ENCODE measurements at regions not wholly inside any gene's neighbourhood (a gene's known extent, or its start where the extent isn't known, plus 50 kb on each side); places are given as distances from the start of the nearest gene placed in this dataset.

GRCh38 chr2:101613056-101613704, 84.3 kb upstream of the MAP4K4 start:
- Histone ChIP-seq H3K4me1 (peaks cover 0 to 14% (median 0%) of the 10 kb centered on the region in 12 donors), H3K27me3 (peaks cover 0 to 13% (median 0%) of the 10 kb centered on the region in 9 donors), H3K36me3 (no peaks in the 10 kb centered on the region), H3K9me3 (no peaks in the 10 kb centered on the region), H3K4me3 (no peak overlapping the region), H3K27ac (no peak overlapping the region)
- ATAC-seq (peak in 2 of 4 donors; percentile 10 to 36), DNase-seq (no peak)
- intact Hi-C loops (cut with DNase I): no loop called here
- TF ChIP-seq POLR2A (IDR thresholded peaks at IDR 0.05): no peak
- no peak for TF ChIP-seq CTCF (IDR thresholded peaks at IDR 0.05)
- 53 to 72% (median 65%) methylated on average over 15 of the region's 15 CpGs for WGBS, 4 donors

GRCh38 chr2:101612019-101612418, 85.5 kb upstream of the MAP4K4 start:
- ATAC-seq (no peak), DNase-seq (no peak)
- H3K27ac ChIP-seq: no peak overlapping the region
- TF ChIP-seq CTCF (IDR thresholded peaks at IDR 0.05) (no peak), POLR2A (IDR thresholded peaks at IDR 0.05) (no peak)
- no peaks in the 10 kb centered on the region for H3K9me3 ChIP-seq
- no peaks in the 10 kb centered on the region for H3K36me3 ChIP-seq
- peaks cover 0 to 8% (median 0%) of the 10 kb centered on the region in 9 donors for H3K27me3 ChIP-seq
- peaks cover 0 to 14% (median 0%) of the 10 kb centered on the region in 12 donors for H3K4me1 ChIP-seq
- intact Hi-C loops (cut with DNase I): no loop called here
- no peak overlapping the region for H3K4me3 ChIP-seq
- 87 to 96% (median 91%) methylated on average over 3 of the region's 3 CpGs for WGBS, 4 donors

- H3K4me1 ChIP-seq: peaks cover 0 to 13% (median 0%) of the 10 kb centered on the region in 12 donors
- no peak for ATAC-seq
- no peak overlapping the region for H3K4me3 ChIP-seq
- 93 to 95% (median 95%) methylated on average over 3 of the region's 3 CpGs for WGBS, 4 donors
- H3K27me3 ChIP-seq: peaks cover 0 to 8% (median 0%) of the 10 kb centered on the region in 9 donors
- TF ChIP-seq POLR2A (IDR thresholded peaks at IDR 0.05): no peak
- TF ChIP-seq CTCF (IDR thresholded peaks at IDR 0.05): no peak
- no peak overlapping the region for H3K27ac ChIP-seq
- DNase-seq: no peak
- no peaks in the 10 kb centered on the region for H3K36me3 ChIP-seq
- peaks cover 0 to 8% (median 0%) of the 10 kb centered on the region in 12 donors for H3K9me3 ChIP-seq
- intact Hi-C loops (cut with DNase I): no loop called here
Measured at GRCh38 chr2:101610750-101611315, 86.7 kb upstream of the MAP4K4 start.

- Histone ChIP-seq H3K9me3 (peaks cover 0 to 9% (median 0%) of the 10 kb centered on the region in 12 donors), H3K4me1 (peaks cover 0 to 12% (median 0%) of the 10 kb centered on the region in 12 donors), H3K4me3 (no peak overlapping the region), H3K36me3 (no peaks in the 10 kb centered on the region), H3K27me3 (peaks cover 0 to 12% (median 0%) of the 10 kb centered on the region in 9 donors), H3K27ac (no peak overlapping the region)
- TF ChIP-seq POLR2A (IDR thresholded peaks at IDR 0.05) (no peak), CTCF (IDR thresholded peaks at IDR 0.05) (no peak)
- WGBS, 4 donors: 93 to 98% (median 94%) methylated on average over 4 of the region's 4 CpGs
- ATAC-seq (no peak), DNase-seq (no peak)
- intact Hi-C loops (cut with DNase I): no loop called here
Measured at GRCh38 chr2:101609433-101609832, 88.1 kb upstream of the MAP4K4 start.
